A549 (cell line): ENCODE measurements at regions not wholly inside any gene's neighbourhood (a gene's known extent, or its start where the extent isn't known, plus 50 kb on each side); places are given as distances from the start of the nearest gene placed in this dataset.

ENCODE experiments used
- HDAC2 ChIP-seq: fragments of 200-600 bp; sonication (generic); IDR thresholded peaks from 2 replicates; pipeline ENCODE4 v1.6.1; 2016
- NR3C1 ChIP-seq: fragments of >200 bp; sonication (Bioruptor Twin); formaldehyde crosslinking; IDR thresholded peaks from 3 replicates; pipeline ENCODE4 v1.6.1; 2017
- TF ChIP-seq, protein P1 (sequence below): IDR thresholded peaks from 2 replicates; pipeline ENCODE4 v1.6.1; 2012

DNA sequence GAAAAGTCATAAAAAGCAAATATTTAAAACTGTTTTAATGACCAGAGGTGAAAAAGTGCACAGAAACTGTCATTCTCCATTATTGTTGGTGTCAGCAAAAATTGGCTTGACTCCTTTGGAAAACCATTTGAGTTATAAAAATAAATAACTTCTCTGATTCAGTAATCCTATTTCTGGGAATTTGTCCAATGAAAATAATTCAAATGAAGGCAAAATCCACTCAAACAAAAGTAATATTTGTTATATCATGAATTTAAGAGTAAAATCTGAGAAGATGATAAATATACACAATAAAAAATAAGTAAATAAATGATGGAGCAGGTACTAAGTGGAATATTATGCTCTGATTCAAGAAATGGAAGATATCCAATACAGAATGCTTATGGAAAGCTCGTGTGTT, 326.6 kb upstream of the KLF6 start:
- TF ChIP-seq, protein P1, sequence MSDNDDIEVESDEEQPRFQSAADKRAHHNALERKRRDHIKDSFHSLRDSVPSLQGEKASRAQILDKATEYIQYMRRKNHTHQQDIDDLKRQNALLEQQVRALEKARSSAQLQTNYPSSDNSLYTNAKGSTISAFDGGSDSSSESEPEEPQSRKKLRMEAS, result no peak
- TF ChIP-seq HDAC2 (no peak), NR3C1 (no peak)
